ENCODE measurements at regions not wholly inside any gene's neighbourhood (a gene's known extent, or its start where the extent isn't known, plus 50 kb on each side); places are given as distances from the start of the nearest gene placed in this dataset.

- no peak for DNase-seq (ENCODE audit: low read depth)
- no peak for TF ChIP-seq CTCF (conservative IDR thresholded peaks at IDR 0.05; ENCODE audit: control insufficient read depth, insufficient read depth, low read depth, low read length)
- H3K4me3 ChIP-seq (ENCODE audit: control insufficient read depth, low read depth, low read length) = no peak overlapping the region
These were observed 135.1 kb upstream of the PPP1R26 start for GRCh38 chr9:135344523-135344901.

DNA sequence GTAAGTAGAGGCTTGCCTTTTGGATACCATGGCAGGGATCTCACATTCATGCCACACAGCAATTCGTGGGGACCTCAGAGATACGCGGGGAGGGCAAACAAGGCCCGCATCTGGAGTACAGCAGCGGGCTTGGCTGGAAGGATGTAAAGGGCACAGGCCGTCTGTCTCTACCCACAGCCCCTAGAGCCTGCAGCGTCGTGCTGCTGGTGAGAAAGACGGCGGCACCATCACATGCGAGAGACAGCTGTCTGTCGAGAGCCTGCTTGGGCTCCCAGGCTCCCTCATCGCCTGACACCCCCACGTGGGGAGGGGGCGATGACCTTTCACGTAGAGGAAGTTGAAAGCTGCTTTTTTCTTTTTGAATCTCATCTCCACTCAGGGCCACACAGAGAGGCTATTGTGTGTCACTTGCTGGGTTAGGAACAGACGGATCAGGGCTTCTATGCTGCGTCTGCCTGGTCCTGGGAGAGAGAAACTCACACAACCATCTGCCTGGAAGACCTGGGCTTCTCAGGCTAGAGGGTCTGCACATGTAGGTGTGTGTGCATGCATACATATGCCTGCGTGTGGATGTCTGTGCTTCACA, 134.6 kb upstream of the PPP1R26 start:
- no peak for DNase-seq (ENCODE audit: low read depth)
- no peak overlapping the region for H3K4me3 ChIP-seq (ENCODE audit: control insufficient read depth, low read depth, low read length)
- TF ChIP-seq CTCF (conservative IDR thresholded peaks at IDR 0.05; ENCODE audit: control insufficient read depth, insufficient read depth, low read depth, low read length) = no peak

DNA sequence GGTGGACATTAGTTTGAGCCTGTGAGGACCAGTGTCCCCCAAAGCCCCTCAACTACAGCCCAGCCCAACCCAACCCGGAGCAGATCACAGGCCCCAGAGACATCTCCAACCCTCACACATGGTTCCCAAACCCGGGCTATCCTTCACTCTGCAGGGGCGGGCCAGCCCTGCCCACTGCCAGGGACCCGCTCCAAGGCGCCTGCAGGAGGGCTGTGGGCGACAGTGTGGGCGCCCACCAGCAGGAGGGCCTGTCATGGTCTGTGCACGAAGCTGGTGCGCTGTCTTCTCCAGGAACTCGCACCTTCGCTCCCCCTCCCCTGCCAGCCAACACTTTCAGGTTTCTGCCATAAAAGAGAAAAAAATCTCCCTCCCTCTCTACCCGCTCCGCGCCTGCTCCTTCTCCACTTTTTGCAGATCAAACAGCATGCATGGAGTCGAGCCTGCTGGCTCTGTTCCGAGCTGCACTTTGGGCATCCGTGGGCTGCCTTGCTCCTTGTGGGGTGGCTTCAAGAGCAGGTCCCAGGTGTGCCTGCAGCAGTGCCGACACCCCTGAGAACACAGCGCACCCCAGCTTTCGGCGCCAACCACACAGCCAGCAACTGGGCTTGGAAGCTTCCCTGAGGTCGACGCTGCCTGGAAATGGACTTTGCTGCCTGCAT, 133.7 kb upstream of the PPP1R26 start:
- H3K4me3 ChIP-seq (ENCODE audit: control insufficient read depth, low read depth, low read length) = no peak overlapping the region
- DNase-seq (ENCODE audit: low read depth) = no peak
- TF ChIP-seq CTCF (conservative IDR thresholded peaks at IDR 0.05; ENCODE audit: control insufficient read depth, insufficient read depth, low read depth, low read length) = no peak

- H3K4me3 ChIP-seq (ENCODE audit: control insufficient read depth, low read depth, low read length) = no peak overlapping the region
- no peak for DNase-seq (ENCODE audit: low read depth)
- TF ChIP-seq CTCF (conservative IDR thresholded peaks at IDR 0.05; ENCODE audit: control insufficient read depth, insufficient read depth, low read depth, low read length) = no peak
These were observed 133.0 kb upstream of the PPP1R26 start for GRCh38 chr9:135346438-135347050.

GRCh38 chr9:135347461-135347860, 132.1 kb upstream of the PPP1R26 start:
- H3K4me3 ChIP-seq (ENCODE audit: control insufficient read depth, low read depth, low read length) = no peak overlapping the region
- DNase-seq (ENCODE audit: low read depth) = no peak
- TF ChIP-seq CTCF (conservative IDR thresholded peaks at IDR 0.05; ENCODE audit: control insufficient read depth, insufficient read depth, low read depth, low read length) = no peak

DNA sequence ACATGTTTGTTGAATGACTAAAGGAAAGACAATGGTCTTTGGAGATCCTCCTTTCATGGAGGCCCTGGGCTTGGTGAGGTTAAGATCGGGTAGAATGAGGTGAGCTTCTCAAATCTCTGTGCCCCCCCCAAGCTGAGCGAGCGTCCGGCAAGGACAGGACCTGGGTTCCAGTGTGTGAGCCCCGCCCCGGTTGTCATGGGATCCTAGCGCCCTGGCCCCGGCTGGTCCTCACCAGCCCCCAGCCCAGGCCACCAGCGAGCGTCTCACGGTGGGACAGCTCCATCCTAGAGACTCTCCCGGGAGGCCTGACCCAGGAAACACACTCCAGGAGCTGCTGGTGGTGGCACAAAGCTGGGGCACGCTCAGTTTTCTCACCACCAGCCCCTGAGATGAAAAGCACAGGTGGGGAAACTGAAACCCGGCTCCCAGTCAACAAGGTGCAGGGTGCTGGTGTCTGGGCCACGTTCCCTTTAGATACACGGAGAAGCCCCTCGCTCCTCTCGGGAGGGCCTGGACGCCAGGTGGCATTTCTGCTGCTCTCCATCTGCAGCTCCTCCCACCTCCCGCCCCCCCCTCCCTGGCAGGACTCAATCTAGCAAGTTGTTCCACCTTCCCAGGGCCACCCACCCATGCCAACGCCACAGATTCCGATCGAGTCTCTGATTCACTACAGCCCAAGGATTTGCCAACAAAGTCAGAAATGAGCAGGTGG, 131.3 kb upstream of the PPP1R26 start:
- TF ChIP-seq CTCF (conservative IDR thresholded peaks at IDR 0.05; ENCODE audit: control insufficient read depth, insufficient read depth, low read depth, low read length) = no peak
- H3K4me3 ChIP-seq (ENCODE audit: control insufficient read depth, low read depth, low read length) = no peak overlapping the region
- DNase-seq (ENCODE audit: low read depth) = no peak

Data from fibroblast of mammary gland (primary cell).